GM21529 (cell line): ENCODE measurements at regions not wholly inside any gene's neighbourhood (a gene's known extent, or its start where the extent isn't known, plus 50 kb on each side); places are given as distances from the start of the nearest gene placed in this dataset.

Source experiments
- ATAC-seq: cut with Tn5 transposase; IDR thresholded peaks from one replicate; pipeline ENCODE4 v1.9.1; 2021; ENCODE audit not compliant: unreplicated experiment

DNA sequence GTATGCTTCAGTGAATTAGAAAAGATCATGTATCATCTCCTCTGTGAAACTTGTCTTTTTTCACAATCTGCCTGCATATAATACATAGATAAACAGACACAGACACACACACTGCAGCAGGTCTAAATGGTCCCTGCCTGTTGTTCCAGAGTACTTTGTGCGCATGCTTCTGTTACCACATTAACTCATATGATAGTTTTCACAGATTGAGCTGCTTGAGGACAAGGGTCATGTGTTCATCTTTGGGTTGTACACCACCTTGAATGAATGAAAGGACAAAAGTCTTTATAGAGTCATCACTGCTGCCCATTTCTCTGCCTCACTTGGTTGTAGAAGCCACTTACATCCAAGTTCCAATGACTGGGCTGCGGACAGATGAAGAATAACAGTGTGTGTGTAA, 72.7 kb upstream of the GLS start:
- no peak for ATAC-seq

GRCh38 chr2:190809139-190809764, 71.4 kb upstream of the GLS start:
- ATAC-seq = no peak

DNA sequence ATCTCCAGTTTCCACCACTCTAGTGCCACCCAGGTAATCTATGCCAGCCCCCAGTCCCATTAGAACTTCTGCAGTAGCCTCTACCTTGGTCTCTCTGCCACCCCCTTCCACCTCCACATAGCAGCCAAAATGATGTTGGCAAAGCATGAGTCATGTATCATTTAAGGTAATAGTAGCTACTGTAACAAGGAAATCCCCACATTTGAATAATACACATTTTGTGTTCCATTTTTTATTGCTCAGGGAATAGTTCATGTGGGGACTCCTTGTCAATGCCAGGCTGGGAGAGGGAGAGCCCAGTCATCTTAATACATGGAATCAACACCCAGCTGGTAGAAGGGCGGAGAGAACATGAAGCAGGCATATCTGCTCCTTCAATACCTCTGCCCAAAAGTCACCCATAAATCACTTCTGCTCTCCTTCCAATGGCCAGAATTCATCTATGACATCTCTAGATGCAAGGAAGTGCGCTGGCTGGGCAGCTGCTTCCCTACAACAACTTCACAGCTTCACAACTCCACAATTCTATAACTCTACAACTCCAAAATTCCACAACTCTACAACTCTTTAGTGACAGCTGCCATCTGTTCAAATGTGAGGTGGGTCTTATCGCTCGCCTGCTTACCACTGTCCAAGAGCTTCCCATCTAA, 70.6 kb upstream of the GLS start:
- no peak for ATAC-seq

DNA sequence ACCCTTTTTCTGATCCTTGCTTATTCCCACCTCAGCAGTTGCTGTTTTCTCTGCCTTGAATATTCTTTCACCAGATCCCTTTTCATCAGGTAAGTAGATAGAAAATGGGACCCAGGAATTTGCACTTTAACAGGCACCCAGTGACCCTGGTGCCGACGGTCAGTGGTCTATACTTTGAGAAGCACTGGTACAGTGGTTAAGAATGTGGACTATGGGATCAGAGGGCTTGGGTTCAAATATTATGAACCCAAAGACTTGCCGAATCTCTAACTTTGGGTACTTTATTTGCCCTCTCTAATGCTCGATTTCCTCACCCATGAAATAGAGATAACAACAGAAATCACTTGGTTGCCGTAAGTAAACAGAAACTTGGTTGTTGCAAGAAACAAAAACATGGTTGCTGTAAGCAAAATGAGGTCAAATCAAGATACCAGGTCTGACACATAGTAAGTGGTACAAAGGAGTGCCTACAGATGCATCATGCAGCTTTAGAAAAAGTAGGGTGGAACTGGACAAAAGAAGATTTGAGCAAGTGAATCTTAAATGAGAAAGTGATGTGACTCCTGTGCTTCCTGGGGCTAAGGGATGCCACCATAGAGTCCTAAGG, 69.5 kb upstream of the GLS start:
- ATAC-seq = no peak

- no peak for ATAC-seq
These were observed 68.8 kb upstream of the GLS start for GRCh38 chr2:190811811-190812210.

DNA sequence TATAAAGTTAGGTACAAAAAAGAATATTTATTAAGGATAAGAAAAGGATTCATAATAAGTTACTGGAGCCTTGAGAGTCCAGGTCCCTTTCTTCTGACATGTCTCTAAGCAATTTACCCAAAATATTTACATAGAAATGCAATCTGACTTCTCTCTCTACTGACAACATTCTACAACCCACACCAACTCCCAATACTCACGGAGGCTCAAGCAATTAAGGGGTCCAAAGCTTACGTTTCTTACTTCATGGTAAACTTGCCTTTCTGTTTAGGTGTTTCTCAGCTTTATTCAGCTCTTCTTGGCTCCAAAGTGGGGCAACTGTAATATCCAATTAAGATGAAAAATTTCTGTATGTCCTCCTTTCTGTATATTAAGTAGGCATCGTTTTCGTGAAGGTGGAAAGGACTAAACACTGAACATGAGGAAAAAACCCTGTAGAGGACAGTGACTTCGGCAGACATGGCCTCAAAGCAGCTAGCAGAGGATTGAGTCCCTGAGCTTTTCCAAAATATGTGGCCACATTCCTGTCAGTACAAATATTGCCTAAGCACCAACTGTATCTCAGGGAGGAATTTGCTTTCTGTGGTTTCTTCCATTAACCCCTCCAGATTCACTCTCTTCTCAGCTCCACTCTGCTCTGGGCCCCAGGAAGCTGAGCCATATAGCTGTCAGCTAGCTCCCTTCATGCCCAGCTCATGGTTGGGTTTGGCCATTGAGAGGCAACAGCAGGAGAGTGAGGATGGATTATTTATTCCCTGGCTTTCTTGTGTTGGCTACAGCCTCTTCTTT, 67.9 kb upstream of the GLS start:
- no peak for ATAC-seq

- ATAC-seq = no peak
These were observed 65.4 kb upstream of the GLS start for GRCh38 chr2:190815226-190815625.

GRCh38 chr2:190817082-190817481, 63.5 kb upstream of the GLS start:
- no peak for ATAC-seq

GRCh38 chr2:190819840-190820301, 60.8 kb upstream of the GLS start:
- no peak for ATAC-seq

GRCh38 chr2:190820416-190820815, 60.2 kb upstream of the GLS start:
- ATAC-seq = no peak

GRCh38 chr2:190822043-190822442, 58.6 kb upstream of the GLS start:
- ATAC-seq = no peak

DNA sequence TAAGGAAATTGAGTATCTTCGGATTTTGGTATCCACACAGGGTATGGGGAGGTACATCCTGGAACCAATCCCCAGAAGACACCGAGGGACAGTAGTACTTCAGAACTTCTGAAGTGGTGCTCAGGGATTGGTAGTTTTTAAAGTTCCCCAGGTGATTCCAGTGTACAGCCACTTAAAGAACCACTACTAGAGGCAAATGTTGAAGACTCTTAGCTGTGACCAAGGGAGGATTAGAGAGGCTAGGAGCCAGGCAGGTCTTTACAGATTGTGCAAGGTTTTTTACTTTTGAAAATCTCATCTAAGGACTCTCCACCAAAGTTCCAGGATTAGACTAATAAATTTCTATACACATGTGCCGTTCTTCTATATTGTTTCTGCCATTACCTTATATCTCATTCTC, 52.9 kb upstream of the GLS start:
- no peak for ATAC-seq

GRCh38 chr2:190829642-190830041, 51.0 kb upstream of the GLS start:
- no peak for ATAC-seq
